ENCODE measurements at regions not wholly inside any gene's neighbourhood (a gene's known extent, or its start where the extent isn't known, plus 50 kb on each side); places are given as distances from the start of the nearest gene placed in this dataset.
A peak's percentile ranks its signal among the peaks of the same experiment; 100 is the strongest.
"Not testable (repeated sequence)": the region's sequence is repeated elsewhere in the genome, so short reads cannot be mapped to it uniquely, and the experiment has no call there.

DNA sequence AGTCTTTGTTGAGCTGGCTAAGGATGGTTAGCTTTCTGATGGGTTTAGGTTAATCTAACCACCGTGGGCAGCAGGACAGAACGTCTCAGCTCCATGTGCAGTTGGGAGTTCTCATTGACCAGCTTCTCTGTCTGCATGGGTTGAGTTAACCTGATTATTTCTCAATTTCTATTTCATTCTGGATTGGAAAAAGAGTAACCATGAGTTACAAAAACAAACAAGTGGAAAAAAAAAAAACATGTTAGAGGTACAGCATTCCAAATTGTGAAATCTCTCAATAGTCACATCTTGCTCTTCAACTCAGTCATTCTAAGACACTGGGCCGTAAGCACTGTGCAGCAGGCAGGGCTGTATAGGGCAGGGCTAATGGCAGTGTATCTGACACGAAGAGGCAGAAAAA is 343.7 kb upstream of the KLF4 start:
- DNase-seq (ENCODE audit: low spot score): no peak
- TF ChIP-seq CTCF (IDR thresholded peaks at IDR 0.05; ENCODE audit: extremely low read depth, insufficient read depth, missing control alignments): no peak
- in situ Hi-C loops (cut with MboI; ENCODE audit: low pct_unique_long_range_greater_than_20kb, low sequenced_read_pairs, unreplicated experiment): no loop called here

DNA sequence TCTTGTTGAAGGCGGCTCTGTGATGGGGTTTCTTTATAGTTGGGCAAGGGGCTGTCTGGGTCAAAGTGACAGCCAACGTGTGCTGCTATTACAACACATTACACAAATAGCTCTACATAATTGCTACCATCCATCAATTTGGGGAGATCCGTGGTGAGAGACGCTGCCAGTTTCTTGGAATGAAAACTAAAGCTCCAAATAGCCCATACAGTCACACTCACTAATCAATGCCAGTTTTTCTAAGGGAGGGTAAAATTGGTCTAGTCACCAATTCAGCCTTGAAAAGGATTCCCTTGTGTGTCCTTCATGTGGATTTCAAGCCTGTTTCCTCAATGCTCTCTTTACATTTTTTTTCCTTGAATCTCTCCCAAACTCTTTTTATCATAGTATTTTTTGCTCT is 343.3 kb upstream of the KLF4 start:
- TF ChIP-seq CTCF (IDR thresholded peaks at IDR 0.05; ENCODE audit: extremely low read depth, insufficient read depth, missing control alignments): no peak
- in situ Hi-C loops (cut with MboI; ENCODE audit: low pct_unique_long_range_greater_than_20kb, low sequenced_read_pairs, unreplicated experiment): no loop called here
- DNase-seq (ENCODE audit: low spot score): no peak

GRCh38 chr9:107830479-107830878 is 340.9 kb upstream of the KLF4 start:
- in situ Hi-C loops (cut with MboI; ENCODE audit: low pct_unique_long_range_greater_than_20kb, low sequenced_read_pairs, unreplicated experiment): no loop called here
- no peak for TF ChIP-seq CTCF (IDR thresholded peaks at IDR 0.05; ENCODE audit: extremely low read depth, insufficient read depth, missing control alignments)
- DNase-seq (ENCODE audit: low spot score): no peak

GRCh38 chr9:107827884-107828283 is 338.3 kb upstream of the KLF4 start:
- DNase-seq (ENCODE audit: low spot score): no peak
- in situ Hi-C loops (cut with MboI; ENCODE audit: low pct_unique_long_range_greater_than_20kb, low sequenced_read_pairs, unreplicated experiment): no loop called here
- no peak for TF ChIP-seq CTCF (IDR thresholded peaks at IDR 0.05; ENCODE audit: extremely low read depth, insufficient read depth, missing control alignments)

DNA sequence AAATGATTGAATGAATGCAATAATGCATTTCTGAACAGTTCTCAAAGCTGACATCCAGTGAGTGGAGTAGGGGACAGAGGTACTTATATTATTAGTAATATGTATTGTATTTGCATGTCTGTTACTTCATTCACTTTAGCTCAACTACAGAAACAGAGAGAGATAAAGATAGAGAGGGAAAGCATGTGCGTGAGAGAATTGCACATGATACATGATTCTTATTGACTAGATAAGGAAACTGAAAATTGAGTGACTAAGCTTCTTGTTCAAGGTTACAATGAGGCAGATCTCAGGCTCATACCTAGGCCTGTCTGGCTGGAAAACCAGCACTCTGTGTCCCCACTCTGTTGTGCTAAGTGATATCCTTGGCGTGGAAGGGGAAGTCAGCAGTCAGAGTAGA is 337.7 kb upstream of the KLF4 start:
- no peak for TF ChIP-seq CTCF (IDR thresholded peaks at IDR 0.05; ENCODE audit: extremely low read depth, insufficient read depth, missing control alignments)
- DNase-seq (ENCODE audit: low spot score): peak; percentile 25
- in situ Hi-C loops (cut with MboI; ENCODE audit: low pct_unique_long_range_greater_than_20kb, low sequenced_read_pairs, unreplicated experiment): no loop called here

GRCh38 chr9:107826688-107826983 is 337.1 kb upstream of the KLF4 start:
- DNase-seq (ENCODE audit: low spot score); in situ Hi-C loops (cut with MboI; ENCODE audit: low pct_unique_long_range_greater_than_20kb, low sequenced_read_pairs, unreplicated experiment): not testable (repeated sequence)

GRCh38 chr9:107824556-107824955 is 335.0 kb upstream of the KLF4 start:
- in situ Hi-C loops (cut with MboI; ENCODE audit: low pct_unique_long_range_greater_than_20kb, low sequenced_read_pairs, unreplicated experiment): no loop called here
- no peak for TF ChIP-seq CTCF (IDR thresholded peaks at IDR 0.05; ENCODE audit: extremely low read depth, insufficient read depth, missing control alignments)
- no peak for DNase-seq (ENCODE audit: low spot score)
